Heart left ventricle (tissue), 16 donors: ENCODE measurements at regions not wholly inside any gene's neighbourhood (a gene's known extent, or its start where the extent isn't known, plus 50 kb on each side); places are given as distances from the start of the nearest gene placed in this dataset.

Experiments
- ATAC-seq, 4 donors: fragments of 200-7000 bp; cut with Tn5 transposase; one replicate each; pipeline ENCODE4 v1.9.1; 2020 to 2022; ENCODE audit warnings: moderate library complexity in 4 of 4, mild to moderate bottlenecking in 3 of 4, moderate number of reproducible peaks in 1 of 4
- DNase-seq, 5 donors: peaks; one replicate each; pipeline ENCODE4 v3.0.0-alpha.2; 2020
- H3K27ac ChIP-seq, 12 donors: fragments of 200-600 bp; sonication (generic) in 4 of 12; one replicate each; pipeline versions ENCODE4 v1.5.0 to v1.8.0; 2016 to 2022; ENCODE audit warnings: mild to moderate bottlenecking in 2 of 12
- H3K27me3 ChIP-seq, 9 donors: fragments of 200-600 bp; sonication (generic) in 2 of 9; one replicate each; pipeline versions ENCODE4 v1.5.1 to v1.8.0; 2016 to 2022; ENCODE audit warnings: mild to moderate bottlenecking in 3 of 9
- H3K36me3 ChIP-seq, 9 donors: fragments of 200-600 bp; sonication (generic) in 2 of 9; one replicate each; pipeline versions ENCODE4 v1.5.0 to v1.8.0; 2018 to 2022; ENCODE audit warnings: mild to moderate bottlenecking in 2 of 9
- H3K4me1 ChIP-seq, 12 donors: fragments of 200-600 bp; sonication (generic) in 4 of 12; one replicate each; pipeline versions ENCODE4 v1.5.0 to v1.8.0; 2016 to 2022; ENCODE audit warnings: mild to moderate bottlenecking in 3 of 12
- H3K4me3 ChIP-seq, 12 donors: fragments of 200-600 bp; sonication (generic) in 4 of 12; one replicate each; pipeline versions ENCODE4 v1.5.0 to v1.8.0; 2017 to 2022; ENCODE audit warnings: mild to moderate bottlenecking in 9 of 12, moderate library complexity in 4 of 12
- H3K9me3 ChIP-seq, 12 donors: fragments of 200-600 bp; sonication (generic) in 4 of 12; one replicate each; pipeline versions ENCODE4 v1.5.0 to v1.8.0; 2016 to 2022; ENCODE audit warnings: mild to moderate bottlenecking in 1 of 12
- POLR2A ChIP-seq, 2 donors: fragments of 450-650 bp; IDR thresholded peaks; one replicate each; pipeline ENCODE4 v1.6.1; 2017; ENCODE audit warnings: antibody characterized with exemption in 2 of 2, mild to moderate bottlenecking in 2 of 2, moderate library complexity in 2 of 2
- WGBS, 4 donors: extraction: QIAGEN DNeasy Blood & Tissue Kit in 2 of 4; methylation state at CpG; one replicate each; pipeline versions ENCODE4 v1.1.5 to v1.1.7; 2013 to 2018; 5-methylcytosine and 5-hydroxymethylcytosine counted together
- intact Hi-C, 10 donors: fragments of 100-400 bp; cut with DNase I; formaldehyde crosslinking; loops; one replicate each; pipeline versions ENCODE4 v1.11.1 to v1.14.2; 2022
- TF ChIP-seq, protein P1 (sequence below), 12 donors: fragments of 200-600 bp; sonication (generic) in 4 of 12; IDR thresholded peaks; one replicate each; pipeline versions ENCODE4 v1.5.0 to v1.8.0; 2018 to 2022; ENCODE audit warnings: antibody characterized with exemption in 12 of 12, mild to moderate bottlenecking in 5 of 12
- donor health status: ischemic (EF 13 %, LVEDD 7.1; RV severe dilation, severe dysfunction).
- donor health status: healthy with polysubstance abuse.
- donor health status: DM: no; HTN: yes; CAD: no.
- donor health status: DM: no; HTN: no; CAD: no.
- donor health status: ischemic (EF 25% LVEDD 6.9; RV normal size, moderate dysfunction).
- donor health status: ischemic (EF 25% LVEDD 5.7; RV mildly dilated, moderate dysfunction).
- donor health status: healthy.
- donor health status: DM: yes; HTN: yes; CAD: no.
- donor health status: ischemic (EF 35%, LVEDD 5.7; RV mildly dilated, moderate dysfunction).
- donor health status: nonischemic (EF 11% LVEDD 7.7; RV severe dilation, severe dysfunction).
- donor health status: DM: yes; HTN: yes; CAD: no.
- donor health status: PGD.
- donor health status: ischemic (EF 29% LVEDD 5.4; RV normal size, mild dysfunction).
- donor health status: nonischemic (EF 23%, LVEDD 6.1; RV moderate dilation, normal function).

DNA sequence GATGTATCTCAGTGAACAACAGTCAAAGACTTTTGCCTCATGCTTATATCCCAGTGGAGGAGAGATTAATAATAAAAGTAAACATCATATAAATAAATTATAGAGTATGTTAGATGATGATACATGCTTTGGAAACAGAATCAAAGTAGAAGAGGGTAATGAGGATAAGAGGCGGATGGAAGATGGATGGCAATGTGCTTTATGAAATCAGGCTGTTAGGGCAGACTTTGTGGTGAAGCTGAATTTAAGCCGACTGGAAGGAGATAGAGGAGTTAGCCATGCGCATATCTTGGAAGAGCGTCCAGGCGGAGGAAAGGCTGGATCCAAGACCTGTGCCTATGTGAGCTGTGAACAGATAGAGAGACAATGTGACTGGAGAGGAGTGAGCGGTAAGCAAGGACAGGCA, 74.9 kb upstream of the GUCY1A1 start:
- H3K27me3 ChIP-seq, result no peaks in the 10 kb centered on the region
- H3K36me3 ChIP-seq, result no peaks in the 10 kb centered on the region
- H3K27ac ChIP-seq, result peak overlapping the region in 8 of 12 donors; percentile 4 to 68 (median 44)
- intact Hi-C loops, result no loop called here
- 85 to 93% (median 88%) methylated on average over 6 of the region's 6 CpGs for WGBS, 4 donors
- no peak for ATAC-seq
- no peaks in the 10 kb centered on the region for H3K9me3 ChIP-seq
- TF ChIP-seq POLR2A (IDR thresholded peaks at IDR 0.05), result no peak
- TF ChIP-seq, protein P1, sequence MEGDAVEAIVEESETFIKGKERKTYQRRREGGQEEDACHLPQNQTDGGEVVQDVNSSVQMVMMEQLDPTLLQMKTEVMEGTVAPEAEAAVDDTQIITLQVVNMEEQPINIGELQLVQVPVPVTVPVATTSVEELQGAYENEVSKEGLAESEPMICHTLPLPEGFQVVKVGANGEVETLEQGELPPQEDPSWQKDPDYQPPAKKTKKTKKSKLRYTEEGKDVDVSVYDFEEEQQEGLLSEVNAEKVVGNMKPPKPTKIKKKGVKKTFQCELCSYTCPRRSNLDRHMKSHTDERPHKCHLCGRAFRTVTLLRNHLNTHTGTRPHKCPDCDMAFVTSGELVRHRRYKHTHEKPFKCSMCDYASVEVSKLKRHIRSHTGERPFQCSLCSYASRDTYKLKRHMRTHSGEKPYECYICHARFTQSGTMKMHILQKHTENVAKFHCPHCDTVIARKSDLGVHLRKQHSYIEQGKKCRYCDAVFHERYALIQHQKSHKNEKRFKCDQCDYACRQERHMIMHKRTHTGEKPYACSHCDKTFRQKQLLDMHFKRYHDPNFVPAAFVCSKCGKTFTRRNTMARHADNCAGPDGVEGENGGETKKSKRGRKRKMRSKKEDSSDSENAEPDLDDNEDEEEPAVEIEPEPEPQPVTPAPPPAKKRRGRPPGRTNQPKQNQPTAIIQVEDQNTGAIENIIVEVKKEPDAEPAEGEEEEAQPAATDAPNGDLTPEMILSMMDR (IDR thresholded peaks at IDR 0.05), result no peak
- H3K4me1 ChIP-seq, result peaks cover 0 to 27% (median 0%) of the 10 kb centered on the region in 12 donors
- no peak for DNase-seq
- no peak overlapping the region for H3K4me3 ChIP-seq

DNA sequence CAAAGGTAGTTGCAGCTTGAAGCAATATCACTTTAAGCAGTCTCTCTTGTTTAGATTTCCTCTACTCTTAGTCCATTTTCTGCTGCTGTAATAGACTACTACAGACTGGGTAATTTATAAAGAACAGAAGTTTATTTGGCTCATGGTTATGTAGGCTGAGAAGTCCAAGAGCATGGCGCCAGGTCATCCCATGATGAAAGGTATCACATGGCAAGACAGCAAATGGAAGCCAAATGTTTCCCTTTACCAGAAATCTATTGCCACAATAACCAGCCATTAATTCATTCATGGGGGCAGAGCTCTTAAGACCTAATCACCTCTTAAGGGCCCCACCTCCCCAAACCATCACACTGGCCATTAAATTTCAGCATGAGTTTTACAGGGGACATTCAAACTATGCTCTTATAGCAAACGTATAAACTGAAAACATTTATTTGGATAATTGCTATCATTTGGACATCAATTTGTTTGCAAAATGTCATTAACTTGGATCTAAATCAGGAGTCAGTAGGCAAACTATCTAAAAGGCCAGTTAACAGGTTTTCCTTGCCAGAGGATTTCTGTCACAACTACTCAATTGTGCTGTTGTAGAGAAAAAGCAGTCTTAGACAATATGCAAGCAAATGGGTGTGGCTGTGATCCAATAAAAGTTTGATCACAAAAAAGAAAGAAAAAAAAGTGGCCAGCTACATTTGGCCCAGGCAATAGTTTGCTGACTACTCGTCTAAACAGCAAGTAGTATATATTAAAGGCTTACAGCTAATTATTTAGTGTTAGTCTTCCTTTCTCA, 75.7 kb upstream of the GUCY1A1 start:
- intact Hi-C loops, result no loop called here
- Histone ChIP-seq H3K36me3 (no peaks in the 10 kb centered on the region), H3K27me3 (no peaks in the 10 kb centered on the region), H3K9me3 (no peaks in the 10 kb centered on the region), H3K4me1 (peaks cover 0 to 25% (median 0%) of the 10 kb centered on the region in 12 donors), H3K27ac (peak overlapping the region in 5 of 12 donors; percentile 41 to 68 (median 59)), H3K4me3 (no peak overlapping the region)
- ATAC-seq (peak in 1 of 4 donors; percentile 30), DNase-seq (no peak)
- WGBS, 4 donors, result 80 to 86% (median 83%) methylated on average over 3 of the region's 3 CpGs
- TF ChIP-seq POLR2A (IDR thresholded peaks at IDR 0.05), result no peak
- TF ChIP-seq, protein P1 (IDR thresholded peaks at IDR 0.05), result no peak

DNA sequence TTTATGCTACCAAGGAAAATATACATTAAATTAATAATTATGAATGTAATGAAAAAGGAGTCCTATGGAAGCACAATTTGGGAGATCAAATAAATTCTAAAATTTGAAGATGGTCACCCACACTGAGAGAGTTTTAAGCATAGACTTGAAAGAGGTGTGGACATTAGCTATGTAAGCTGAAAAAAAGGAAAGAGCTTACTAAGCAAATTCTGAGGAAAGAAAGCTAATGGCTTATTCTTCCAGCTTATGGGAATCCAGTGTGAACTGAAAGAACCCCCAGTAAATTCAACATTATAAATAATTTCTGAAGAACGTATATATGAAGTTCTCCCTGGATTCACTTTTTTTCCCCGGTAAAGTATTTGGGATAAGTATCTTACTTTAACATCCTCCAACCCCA, 78.2 kb upstream of the GUCY1A1 start:
- ATAC-seq (no peak), DNase-seq (no peak)
- Histone ChIP-seq H3K27ac (no peak overlapping the region), H3K4me1 (peaks cover 0 to 20% (median 0%) of the 10 kb centered on the region in 12 donors), H3K9me3 (no peaks in the 10 kb centered on the region), H3K4me3 (no peak overlapping the region), H3K36me3 (no peaks in the 10 kb centered on the region), H3K27me3 (no peaks in the 10 kb centered on the region)
- no peak for TF ChIP-seq POLR2A (IDR thresholded peaks at IDR 0.05)
- TF ChIP-seq, protein P1 (IDR thresholded peaks at IDR 0.05), result no peak
- 91 to 98% (median 94%) methylated on average over 2 of the region's 2 CpGs for WGBS, 4 donors
- intact Hi-C loops, result no loop called here

DNA sequence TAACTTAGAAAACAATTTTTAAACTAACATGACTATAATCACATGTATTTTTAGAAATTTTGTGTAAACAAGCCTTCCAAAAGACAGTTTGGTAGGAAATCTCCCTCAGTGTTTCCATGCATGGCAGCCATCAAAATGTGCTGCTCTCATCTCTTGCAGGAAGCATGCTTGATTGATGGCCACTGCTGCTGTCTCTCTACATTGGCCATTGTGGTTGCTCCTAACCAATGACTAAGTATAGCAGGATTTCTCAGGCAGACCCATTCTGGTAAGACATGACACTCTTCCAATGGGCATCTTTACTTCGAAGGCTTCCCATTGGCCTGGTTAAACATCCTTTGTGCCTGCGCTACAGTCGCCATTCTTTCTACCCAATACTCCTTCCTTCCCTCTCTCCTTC, 78.9 kb upstream of the GUCY1A1 start:
- H3K4me3 ChIP-seq, result no peak overlapping the region
- ATAC-seq (no peak), DNase-seq (no peak)
- no peak overlapping the region for H3K27ac ChIP-seq
- peaks cover 0 to 20% (median 0%) of the 10 kb centered on the region in 12 donors for H3K4me1 ChIP-seq
- TF ChIP-seq POLR2A (IDR thresholded peaks at IDR 0.05), result no peak
- TF ChIP-seq, protein P1 (IDR thresholded peaks at IDR 0.05), result no peak
- no peaks in the 10 kb centered on the region for H3K9me3 ChIP-seq
- 96 to 99% (median 98%) methylated on average over 3 of the region's 3 CpGs for WGBS, 4 donors
- no peaks in the 10 kb centered on the region for H3K36me3 ChIP-seq
- intact Hi-C loops, result no loop called here
- no peaks in the 10 kb centered on the region for H3K27me3 ChIP-seq
